ENCODE measurements at regions not wholly inside any gene's neighbourhood (a gene's known extent, or its start where the extent isn't known, plus 50 kb on each side); places are given as distances from the start of the nearest gene placed in this dataset.

GRCh38 chr3:86162521-86162920 lies 828.4 kb downstream of the VGLL3 start:
- no peak for DNase-seq
- Mint-ChIP-seq H3K4me1 (ENCODE audit: low read depth) (no peaks in the 10 kb centered on the region), H3K36me3 (ENCODE audit: low read depth) (no peaks in the 10 kb centered on the region), H3K27ac (no peak overlapping the region), H3K27me3 (ENCODE audit: insufficient read depth) (no peaks in the 10 kb centered on the region), H3K4me3 (no peak overlapping the region), H3K9me3 (peaks cover 20% of the 10 kb centered on the region)
- TF ChIP-seq, protein P1, sequence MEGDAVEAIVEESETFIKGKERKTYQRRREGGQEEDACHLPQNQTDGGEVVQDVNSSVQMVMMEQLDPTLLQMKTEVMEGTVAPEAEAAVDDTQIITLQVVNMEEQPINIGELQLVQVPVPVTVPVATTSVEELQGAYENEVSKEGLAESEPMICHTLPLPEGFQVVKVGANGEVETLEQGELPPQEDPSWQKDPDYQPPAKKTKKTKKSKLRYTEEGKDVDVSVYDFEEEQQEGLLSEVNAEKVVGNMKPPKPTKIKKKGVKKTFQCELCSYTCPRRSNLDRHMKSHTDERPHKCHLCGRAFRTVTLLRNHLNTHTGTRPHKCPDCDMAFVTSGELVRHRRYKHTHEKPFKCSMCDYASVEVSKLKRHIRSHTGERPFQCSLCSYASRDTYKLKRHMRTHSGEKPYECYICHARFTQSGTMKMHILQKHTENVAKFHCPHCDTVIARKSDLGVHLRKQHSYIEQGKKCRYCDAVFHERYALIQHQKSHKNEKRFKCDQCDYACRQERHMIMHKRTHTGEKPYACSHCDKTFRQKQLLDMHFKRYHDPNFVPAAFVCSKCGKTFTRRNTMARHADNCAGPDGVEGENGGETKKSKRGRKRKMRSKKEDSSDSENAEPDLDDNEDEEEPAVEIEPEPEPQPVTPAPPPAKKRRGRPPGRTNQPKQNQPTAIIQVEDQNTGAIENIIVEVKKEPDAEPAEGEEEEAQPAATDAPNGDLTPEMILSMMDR (IDR thresholded peaks at IDR 0.05) = no peak

GRCh38 chr3:86161493-86161892 lies 829.5 kb downstream of the VGLL3 start:
- TF ChIP-seq, protein P1 (IDR thresholded peaks at IDR 0.05) = no peak
- Mint-ChIP-seq H3K27ac (no peak overlapping the region), H3K27me3 (ENCODE audit: insufficient read depth) (no peaks in the 10 kb centered on the region), H3K36me3 (ENCODE audit: low read depth) (no peaks in the 10 kb centered on the region), H3K4me1 (ENCODE audit: low read depth) (no peaks in the 10 kb centered on the region), H3K9me3 (peaks cover 20% of the 10 kb centered on the region), H3K4me3 (no peak overlapping the region)
- DNase-seq = no peak

- H3K27me3 Mint-ChIP-seq (ENCODE audit: insufficient read depth) = peaks cover 2% of the 10 kb centered on the region; the same call in 1 of the 2 replicates
- H3K4me3 Mint-ChIP-seq = no peak overlapping the region
- H3K27ac Mint-ChIP-seq = no peak overlapping the region
- H3K9me3 Mint-ChIP-seq = peaks cover 26% of the 10 kb centered on the region
- no peaks in the 10 kb centered on the region for H3K36me3 Mint-ChIP-seq (ENCODE audit: low read depth)
- TF ChIP-seq, protein P1 (IDR thresholded peaks at IDR 0.05) = no peak
- H3K4me1 Mint-ChIP-seq (ENCODE audit: low read depth) = no peaks in the 10 kb centered on the region
- DNase-seq = no peak
Measured at GRCh38 chr3:86152620-86153019, 838.3 kb downstream of the VGLL3 start.

DNA sequence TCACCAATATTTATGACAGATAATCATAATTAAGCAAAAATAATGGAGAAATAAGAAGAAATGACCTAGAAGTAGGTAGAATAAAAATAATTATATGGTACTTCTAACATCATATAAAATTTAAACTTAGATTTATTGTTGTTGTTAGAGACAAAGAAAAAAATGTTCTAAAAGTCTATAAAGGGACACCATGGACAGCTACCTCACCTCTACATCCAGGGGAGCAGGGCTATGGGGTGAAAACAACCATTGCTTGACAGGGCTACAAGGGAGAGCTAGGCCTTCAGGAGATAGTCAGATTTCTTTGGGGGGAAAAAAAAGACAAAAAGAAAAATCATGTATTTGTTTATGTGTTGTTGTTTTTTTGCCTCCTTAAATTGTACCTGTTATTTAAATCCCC lies 841.9 kb downstream of the VGLL3 start:
- DNase-seq = no peak
- Mint-ChIP-seq H3K36me3 (ENCODE audit: low read depth) (no peaks in the 10 kb centered on the region), H3K4me3 (no peak overlapping the region), H3K9me3 (peaks cover 32% of the 10 kb centered on the region), H3K27me3 (ENCODE audit: insufficient read depth) (peaks cover 2% of the 10 kb centered on the region; the same call in 1 of the 2 replicates), H3K27ac (no peak overlapping the region), H3K4me1 (ENCODE audit: low read depth) (no peaks in the 10 kb centered on the region)
- TF ChIP-seq, protein P1 (IDR thresholded peaks at IDR 0.05) = no peak

GRCh38 chr3:86147119-86147518 lies 843.8 kb downstream of the VGLL3 start:
- H3K4me1 Mint-ChIP-seq (ENCODE audit: low read depth) = no peaks in the 10 kb centered on the region
- DNase-seq = no peak
- TF ChIP-seq, protein P1 (IDR thresholded peaks at IDR 0.05) = no peak
- no peaks in the 10 kb centered on the region for H3K36me3 Mint-ChIP-seq (ENCODE audit: low read depth)
- H3K4me3 Mint-ChIP-seq = no peak overlapping the region
- peaks cover 25% of the 10 kb centered on the region for H3K9me3 Mint-ChIP-seq
- no peak overlapping the region for H3K27ac Mint-ChIP-seq
- peaks cover 2% of the 10 kb centered on the region; the same call in 1 of the 2 replicates for H3K27me3 Mint-ChIP-seq (ENCODE audit: insufficient read depth)

DNA sequence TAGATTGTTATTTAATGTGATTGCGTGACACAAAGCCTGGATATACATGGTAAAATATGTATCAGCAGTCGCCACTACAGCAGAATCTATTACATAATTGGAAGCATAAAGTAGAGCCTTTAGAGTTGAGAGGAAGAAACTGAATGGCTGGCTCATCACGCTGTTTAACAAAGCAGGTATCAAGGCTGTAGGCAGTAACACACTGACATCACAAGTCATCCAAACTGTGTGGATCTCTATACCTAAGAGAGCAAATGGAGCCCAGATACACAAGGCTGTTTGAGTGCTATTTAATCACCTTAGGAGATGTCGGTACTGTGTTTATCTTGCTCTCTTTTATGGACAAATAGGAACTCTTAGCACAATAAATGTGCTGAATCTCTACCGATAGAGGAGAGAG lies 864.4 kb downstream of the VGLL3 start:
- TF ChIP-seq, protein P1 (IDR thresholded peaks at IDR 0.05) = no peak

More for the DNA sequence above, 864.4 kb downstream of the VGLL3 start:
- Mint-ChIP-seq H3K9me3 (peaks cover 34% of the 10 kb centered on the region), H3K27ac (no peak overlapping the region), H3K27me3 (ENCODE audit: insufficient read depth) (no peaks in the 10 kb centered on the region), H3K36me3 (ENCODE audit: low read depth) (no peaks in the 10 kb centered on the region), H3K4me1 (ENCODE audit: low read depth) (no peaks in the 10 kb centered on the region), H3K4me3 (no peak overlapping the region)
- no peak for DNase-seq

All from HFFc6 (cell line).